ENCODE measurements at regions not wholly inside any gene's neighbourhood (a gene's known extent, or its start where the extent isn't known, plus 50 kb on each side); places are given as distances from the start of the nearest gene placed in this dataset.

- Mint-ChIP-seq H3K27ac (ENCODE audit: unreplicated experiment) (no peak overlapping the region), H3K9me3 (ENCODE audit: unreplicated experiment) (peaks cover 4% of the 10 kb centered on the region), H3K4me3 (ENCODE audit: unreplicated experiment) (no peak overlapping the region), H3K36me3 (ENCODE audit: low read depth, unreplicated experiment) (no peaks in the 10 kb centered on the region), H3K4me1 (ENCODE audit: low read depth, unreplicated experiment) (no peaks in the 10 kb centered on the region), H3K27me3 (ENCODE audit: low read depth, unreplicated experiment) (peaks cover 10% of the 10 kb centered on the region)
- Histone ChIP-seq H2AFZ (ENCODE audit: low read depth, low read length) (no peak overlapping the region), H3K4me3 (ENCODE audit: insufficient read depth, low read depth, low read length) (no peak overlapping the region), H3K9ac (ENCODE audit: low read length) (no peak overlapping the region), H3K4me2 (ENCODE audit: low read length) (no peak overlapping the region), H3K27ac (ENCODE audit: low read depth, low read length) (no peak overlapping the region), H3K9me3 (ENCODE audit: insufficient read depth, low read depth, low read length) (no peaks in the 10 kb centered on the region), H3K79me2 (ENCODE audit: insufficient read depth, low read length) (no peaks in the 10 kb centered on the region), H3K4me1 (ENCODE audit: insufficient read depth, low read length) (no peaks in the 10 kb centered on the region), H3K27me3 (ENCODE audit: insufficient read depth, low read length) (no peaks in the 10 kb centered on the region), H4K20me1 (ENCODE audit: insufficient read depth, low read length) (no peaks in the 10 kb centered on the region), H3K36me3 (ENCODE audit: insufficient read depth, low read length) (no peaks in the 10 kb centered on the region)
- no peak for DNase-seq (ENCODE audit: low read depth)
- TF ChIP-seq CTCF (IDR thresholded peaks at IDR 0.05; ENCODE audit: insufficient read depth, low read depth, low read length), result no peak
- no peak for TF ChIP-seq EZH2 (IDR thresholded peaks at IDR 0.05; ENCODE audit: insufficient read depth, low read length)
- no peak for FAIRE-seq
Measured at GRCh38 chr9:107960916-107961315, 471.3 kb upstream of the KLF4 start.

GRCh38 chr9:107954312-107954711 lies 464.7 kb upstream of the KLF4 start:
- no peak for TF ChIP-seq CTCF (IDR thresholded peaks at IDR 0.05; ENCODE audit: insufficient read depth, low read depth, low read length)
- no peak for TF ChIP-seq EZH2 (IDR thresholded peaks at IDR 0.05; ENCODE audit: insufficient read depth, low read length)
- H2AFZ ChIP-seq (ENCODE audit: low read depth, low read length), result no peak overlapping the region
- H3K27ac Mint-ChIP-seq (ENCODE audit: unreplicated experiment), result no peak overlapping the region
- H3K9me3 ChIP-seq (ENCODE audit: insufficient read depth, low read depth, low read length), result no peaks in the 10 kb centered on the region
- H3K36me3 ChIP-seq (ENCODE audit: insufficient read depth, low read length), result no peaks in the 10 kb centered on the region
- H3K4me3 Mint-ChIP-seq (ENCODE audit: unreplicated experiment), result no peak overlapping the region
- no peak overlapping the region for H3K4me3 ChIP-seq (ENCODE audit: insufficient read depth, low read depth, low read length)
- H3K27me3 Mint-ChIP-seq (ENCODE audit: low read depth, unreplicated experiment), result peaks cover 5% of the 10 kb centered on the region
- H3K9me3 Mint-ChIP-seq (ENCODE audit: unreplicated experiment), result peaks cover 3% of the 10 kb centered on the region
- no peaks in the 10 kb centered on the region for H3K79me2 ChIP-seq (ENCODE audit: insufficient read depth, low read length)
- no peak for FAIRE-seq
- no peaks in the 10 kb centered on the region for H4K20me1 ChIP-seq (ENCODE audit: insufficient read depth, low read length)
- no peaks in the 10 kb centered on the region for H3K27me3 ChIP-seq (ENCODE audit: insufficient read depth, low read length)
- DNase-seq (ENCODE audit: low read depth), result no peak
- H3K27ac ChIP-seq (ENCODE audit: low read depth, low read length), result no peak overlapping the region
- H3K4me2 ChIP-seq (ENCODE audit: low read length), result no peak overlapping the region
- H3K9ac ChIP-seq (ENCODE audit: low read length), result no peak overlapping the region
- H3K4me1 ChIP-seq (ENCODE audit: insufficient read depth, low read length), result no peaks in the 10 kb centered on the region
- H3K36me3 Mint-ChIP-seq (ENCODE audit: low read depth, unreplicated experiment), result no peaks in the 10 kb centered on the region
- H3K4me1 Mint-ChIP-seq (ENCODE audit: low read depth, unreplicated experiment), result no peaks in the 10 kb centered on the region

DNA sequence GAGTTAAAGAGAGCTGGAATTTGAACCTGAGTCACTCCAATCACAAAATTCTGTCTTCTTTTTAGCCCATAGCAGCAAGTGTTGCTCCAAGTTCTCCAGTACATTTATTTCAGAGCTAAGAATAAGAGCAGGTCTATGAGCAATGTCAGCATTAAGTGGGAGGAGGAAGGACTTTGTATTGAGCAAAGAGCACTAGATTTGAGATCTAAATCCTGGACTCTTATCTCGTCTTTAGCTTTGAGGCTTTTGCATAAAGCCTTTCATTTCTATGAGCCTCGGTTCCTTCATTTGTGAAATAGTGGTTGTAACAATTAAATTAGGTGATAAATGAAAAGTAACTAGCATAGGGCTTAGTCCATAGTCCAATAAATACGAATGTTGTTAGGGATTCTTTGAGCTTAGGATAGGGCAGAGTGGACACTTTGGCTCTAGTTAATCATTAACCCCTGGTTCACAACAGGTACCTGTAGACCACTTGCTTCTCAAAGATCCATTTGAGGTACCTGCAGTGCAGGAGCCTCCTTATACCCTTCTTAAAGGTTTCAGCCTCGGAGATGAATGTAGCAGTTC lies 464.1 kb upstream of the KLF4 start:
- no peak overlapping the region for H3K27ac Mint-ChIP-seq (ENCODE audit: unreplicated experiment)
- DNase-seq (ENCODE audit: low read depth) (no peak), FAIRE-seq (no peak)
- Histone ChIP-seq H3K4me3 (ENCODE audit: insufficient read depth, low read depth, low read length) (no peak overlapping the region), H3K9me3 (ENCODE audit: insufficient read depth, low read depth, low read length) (no peaks in the 10 kb centered on the region), H2AFZ (ENCODE audit: low read depth, low read length) (no peak overlapping the region), H3K79me2 (ENCODE audit: insufficient read depth, low read length) (no peaks in the 10 kb centered on the region), H3K4me1 (ENCODE audit: insufficient read depth, low read length) (no peaks in the 10 kb centered on the region), H3K36me3 (ENCODE audit: insufficient read depth, low read length) (no peaks in the 10 kb centered on the region), H3K27ac (ENCODE audit: low read depth, low read length) (no peak overlapping the region), H4K20me1 (ENCODE audit: insufficient read depth, low read length) (no peaks in the 10 kb centered on the region), H3K9ac (ENCODE audit: low read length) (no peak overlapping the region), H3K27me3 (ENCODE audit: insufficient read depth, low read length) (no peaks in the 10 kb centered on the region), H3K4me2 (ENCODE audit: low read length) (no peak overlapping the region)
- H3K27me3 Mint-ChIP-seq (ENCODE audit: low read depth, unreplicated experiment), result peaks cover 4% of the 10 kb centered on the region
- H3K36me3 Mint-ChIP-seq (ENCODE audit: low read depth, unreplicated experiment), result no peaks in the 10 kb centered on the region
- H3K9me3 Mint-ChIP-seq (ENCODE audit: unreplicated experiment), result peaks cover 3% of the 10 kb centered on the region
- H3K4me1 Mint-ChIP-seq (ENCODE audit: low read depth, unreplicated experiment), result no peaks in the 10 kb centered on the region
- TF ChIP-seq CTCF (IDR thresholded peaks at IDR 0.05; ENCODE audit: insufficient read depth, low read depth, low read length), result no peak
- TF ChIP-seq EZH2 (IDR thresholded peaks at IDR 0.05; ENCODE audit: insufficient read depth, low read length), result no peak
- H3K4me3 Mint-ChIP-seq (ENCODE audit: unreplicated experiment), result no peak overlapping the region

Data from astrocyte (in vitro differentiated cells and primary cell).